H9 (cell line): ENCODE measurements at regions not wholly inside any gene's neighbourhood (a gene's known extent, or its start where the extent isn't known, plus 50 kb on each side); places are given as distances from the start of the nearest gene placed in this dataset.

ENCODE experiments used
- DNase-seq: peaks from one replicate; pipeline ENCODE4 v3.0.0-alpha.2; 2017
- H2AFZ ChIP-seq: one replicate; pipeline ENCODE4 v1.6.1; 2013; ENCODE audit warnings: mild to moderate bottlenecking, low read length, control low read depth, moderate library complexity
- H2AK5ac ChIP-seq: 2 replicates; pipeline ENCODE4 v1.6.1; 2013; ENCODE audit warnings: low read length, control low read depth, mixed read lengths; ENCODE audit not compliant: insufficient read length
- H2BK120ac ChIP-seq: one replicate; pipeline ENCODE4 v1.6.1; 2013; ENCODE audit warnings: low read depth, mild to moderate bottlenecking, low read length, control low read depth, inconsistent platforms; ENCODE audit not compliant: poor library complexity, severe bottlenecking
- H2BK12ac ChIP-seq: 2 replicates; pipeline ENCODE4 v1.6.1; 2013; ENCODE audit warnings: low read length, control low read depth, mixed read lengths, low read depth; ENCODE audit not compliant: insufficient read length
- H2BK15ac ChIP-seq: 2 replicates; pipeline ENCODE4 v1.6.1; 2013; ENCODE audit warnings: low read depth, low read length, control low read depth
- H2BK20ac ChIP-seq: one replicate; pipeline ENCODE4 v1.6.1; 2013; ENCODE audit warnings: low read depth, mild to moderate bottlenecking, low read length, control low read depth, inconsistent platforms; ENCODE audit not compliant: poor library complexity, severe bottlenecking
- H2BK5ac ChIP-seq: 2 replicates; pipeline ENCODE4 v1.6.1; 2013; ENCODE audit warnings: low read length, control low read depth, mixed read lengths; ENCODE audit not compliant: insufficient read length
- H3K14ac ChIP-seq: 2 replicates; pipeline ENCODE4 v1.6.1; 2013; ENCODE audit warnings: low read length, control low read depth; ENCODE audit not compliant: insufficient read depth
- H3K18ac ChIP-seq: 2 replicates; pipeline ENCODE4 v1.6.1; 2013; ENCODE audit warnings: low read depth, mild to moderate bottlenecking, mixed read lengths, low read length, control low read depth; ENCODE audit not compliant: insufficient read length
- H3K23ac ChIP-seq: 2 replicates; pipeline ENCODE4 v1.6.1; 2013; ENCODE audit warnings: low read length, control low read depth, mixed read lengths, low read depth; ENCODE audit not compliant: insufficient read length
- H3K23me2 ChIP-seq: 2 replicates; pipeline ENCODE4 v1.6.1; 2013; ENCODE audit warnings: low read depth, mild to moderate bottlenecking, mixed read lengths, low read length, control low read depth; ENCODE audit not compliant: insufficient read length, poor library complexity, severe bottlenecking
- H3K27ac ChIP-seq: 2 replicates; pipeline ENCODE4 v1.5.1; 2013; ENCODE audit warnings: low read length, control low read depth, mixed read lengths, low read depth; ENCODE audit not compliant: insufficient read length
- H3K27me3 ChIP-seq: 2 replicates; pipeline ENCODE4 v1.6.1; 2013; ENCODE audit warnings: low read length, control low read depth, inconsistent platforms; ENCODE audit not compliant: insufficient read depth
- H3K4ac ChIP-seq: 2 replicates; pipeline ENCODE4 v1.6.1; 2013; ENCODE audit warnings: low read depth, mild to moderate bottlenecking, control low read depth, inconsistent platforms, low read length, moderate library complexity
- H3K4me1 ChIP-seq: 2 replicates; pipeline ENCODE4 v1.6.1; 2013; ENCODE audit warnings: low read length, control low read depth, inconsistent platforms; ENCODE audit not compliant: insufficient read depth
- H3K4me2 ChIP-seq: 2 replicates; pipeline ENCODE4 v1.6.1; 2013; ENCODE audit warnings: low read length, control low read depth, mixed read lengths; ENCODE audit not compliant: insufficient read length, insufficient read depth
- H3K56ac ChIP-seq: 2 replicates; pipeline ENCODE4 v1.6.1; 2013; ENCODE audit warnings: low read depth, mild to moderate bottlenecking, mixed read lengths, low read length, control low read depth; ENCODE audit not compliant: insufficient read length
- H3K79me1 ChIP-seq: 2 replicates; pipeline ENCODE4 v1.6.1; 2013; ENCODE audit warnings: low read depth, mild to moderate bottlenecking, moderate library complexity, low read length, control low read depth, inconsistent platforms; ENCODE audit not compliant: insufficient read depth, poor library complexity, severe bottlenecking
- H3K79me2 ChIP-seq: 2 replicates; pipeline ENCODE4 v1.6.1; 2013; ENCODE audit warnings: low read length, control low read depth, inconsistent platforms; ENCODE audit not compliant: insufficient read depth
- H3K9ac ChIP-seq: 2 replicates; pipeline ENCODE4 v1.6.1; 2013; ENCODE audit warnings: low read length, control low read depth, mixed read lengths; ENCODE audit not compliant: insufficient read length; ENCODE audit errors: extremely low read depth
- H3K9me3 ChIP-seq: one replicate; pipeline ENCODE4 v1.6.1; 2013; ENCODE audit warnings: low read depth, low read length, inconsistent platforms; ENCODE audit not compliant: control insufficient read depth
- H3T11ph ChIP-seq: one replicate; pipeline ENCODE4 v1.6.1; 2013; ENCODE audit warnings: mild to moderate bottlenecking, low read length, control low read depth, inconsistent platforms
- H4K20me1 ChIP-seq: one replicate; pipeline ENCODE4 v1.6.1; 2013; ENCODE audit not compliant: control insufficient read depth, insufficient read length, insufficient read depth
- H4K5ac ChIP-seq: 2 replicates; pipeline ENCODE4 v1.6.1; 2013; ENCODE audit warnings: low read depth, mild to moderate bottlenecking, mixed read lengths, low read length, control low read depth; ENCODE audit not compliant: insufficient read length
- H4K8ac ChIP-seq: replicated peaks from 2 replicates; pipeline ENCODE4 v1.6.1; 2013; ENCODE audit warnings: low read length, control low read depth, mixed read lengths, low read depth; ENCODE audit not compliant: insufficient read length
- H4K91ac ChIP-seq: 2 replicates; pipeline ENCODE4 v1.6.1; 2013; ENCODE audit warnings: low read depth, mild to moderate bottlenecking, moderate library complexity, mixed read lengths, low read length, control low read depth; ENCODE audit not compliant: insufficient read length
- H3K27ac Mint-ChIP-seq, 3 experiments: 2 replicates in 2 of 3; 3 replicates in 1 of 3; pipeline ENCODE4 v1.8.0; 2020 to 2021; ENCODE audit warnings: mixed read lengths in 3 of 3, mild to moderate bottlenecking in 1 of 3, moderate library complexity in 1 of 3
- H3K27me3 Mint-ChIP-seq: 2 replicates; pipeline ENCODE4 v1.8.0; 2021; ENCODE audit warnings: low read depth, mild to moderate bottlenecking, moderate library complexity, mixed read lengths
- H3K36me3 Mint-ChIP-seq, 3 experiments: 2 replicates in 2 of 3; 3 replicates in 1 of 3; pipeline ENCODE4 v1.8.0; 2020 to 2021; ENCODE audit warnings: low read depth in 3 of 3, mixed read lengths in 3 of 3; ENCODE audit not compliant: insufficient read depth in 1 of 3
- H3K4me1 Mint-ChIP-seq, 2 experiments: 2 replicates each; pipeline ENCODE4 v1.8.0; 2020; ENCODE audit warnings: mixed read lengths in 2 of 2
- H3K4me3 Mint-ChIP-seq, 2 experiments: 2 replicates in 1 of 2; 3 replicates in 1 of 2; pipeline ENCODE4 v1.8.0; 2020 to 2021; ENCODE audit warnings: mild to moderate bottlenecking in 2 of 2, mixed read lengths in 2 of 2, moderate library complexity in 1 of 2
- H3K9me3 Mint-ChIP-seq, 2 experiments: 2 replicates in 1 of 2; 3 replicates in 1 of 2; pipeline ENCODE4 v1.8.0; 2020; ENCODE audit warnings: mild to moderate bottlenecking in 2 of 2, mixed read lengths in 2 of 2, moderate library complexity in 1 of 2
- WGBS: extraction: QIAGEN DNeasy Blood & Tissue Kit; methylation state at CpG from one replicate; pipeline ENCODE4 v1.1.7; 2013; ENCODE audit warnings: missing lambda C conversion rate, low lambda C conversion rate, mixed read lengths; ENCODE audit not compliant: insufficient read length; ENCODE audit errors: extremely low coverage; 5-methylcytosine and 5-hydroxymethylcytosine counted together
- TF ChIP-seq, protein P1 (sequence below): fragments of 200-600 bp; sonication (generic); conservative IDR thresholded peaks from 3 replicates; pipeline ENCODE4 v1.8.0; 2021; ENCODE audit warnings: antibody characterized with exemption, mild to moderate bottlenecking

DNA sequence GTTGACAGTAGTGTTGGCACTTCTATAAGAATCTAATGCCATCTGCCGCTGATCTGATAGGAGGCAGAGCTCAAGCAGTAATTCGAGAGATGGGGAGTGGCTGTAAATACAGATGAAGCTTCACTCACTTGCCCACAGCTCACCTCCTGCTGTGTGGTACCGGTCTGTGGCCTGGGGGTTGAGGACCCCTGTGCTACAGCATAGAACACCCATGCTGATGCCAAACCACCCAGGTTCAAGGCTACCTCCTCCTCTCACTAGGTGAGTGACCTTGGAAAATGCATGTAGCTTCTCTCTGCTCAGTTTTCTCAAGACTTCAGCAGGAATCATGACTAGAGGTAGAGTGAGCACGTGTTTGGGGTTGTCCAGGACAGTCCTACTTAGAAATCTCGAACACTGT lies 263.4 kb downstream of the SH3BP4 start:
- no peak overlapping the region for H3K27ac Mint-ChIP-seq
- Histone ChIP-seq H3K4me2 (no peak overlapping the region), H2BK12ac (no peak overlapping the region), H4K8ac (no peak overlapping the region), H3K23ac (no peak overlapping the region), H2BK120ac (no peak overlapping the region), H2BK20ac (no peak overlapping the region), H2BK5ac (no peak overlapping the region), H3K27ac (no peak overlapping the region), H3K23me2 (no peaks in the 10 kb centered on the region), H3K79me2 (no peaks in the 10 kb centered on the region), H3K14ac (no peak overlapping the region), H4K20me1 (no peaks in the 10 kb centered on the region), H4K91ac (no peak overlapping the region), H3K56ac (no peak overlapping the region), H3K9ac (no peak overlapping the region), H4K5ac (no peak overlapping the region), H2BK15ac (no peak overlapping the region), H3K9me3 (no peaks in the 10 kb centered on the region), H3K4me1 (no peaks in the 10 kb centered on the region), H3K18ac (no peak overlapping the region), H2AK5ac (no peak overlapping the region), H3K79me1 (no peaks in the 10 kb centered on the region), H2AFZ (no peak overlapping the region), H3K4ac (no peak overlapping the region), H3K27me3 (no peaks in the 10 kb centered on the region), H3T11ph (no peak overlapping the region)
- H3K27me3 Mint-ChIP-seq = peaks cover 17% of the 10 kb centered on the region
- H3K36me3 Mint-ChIP-seq = no peaks in the 10 kb centered on the region; a peak in 1 of 7 replicates
- WGBS = no CpG with 5 or more reads among the region's 5 CpGs
- peaks cover 33 to 35% of the 10 kb centered on the region in 2 experiments for H3K4me1 Mint-ChIP-seq
- DNase-seq = no peak
- no peak overlapping the region for H3K4me3 Mint-ChIP-seq
- TF ChIP-seq, protein P1, sequence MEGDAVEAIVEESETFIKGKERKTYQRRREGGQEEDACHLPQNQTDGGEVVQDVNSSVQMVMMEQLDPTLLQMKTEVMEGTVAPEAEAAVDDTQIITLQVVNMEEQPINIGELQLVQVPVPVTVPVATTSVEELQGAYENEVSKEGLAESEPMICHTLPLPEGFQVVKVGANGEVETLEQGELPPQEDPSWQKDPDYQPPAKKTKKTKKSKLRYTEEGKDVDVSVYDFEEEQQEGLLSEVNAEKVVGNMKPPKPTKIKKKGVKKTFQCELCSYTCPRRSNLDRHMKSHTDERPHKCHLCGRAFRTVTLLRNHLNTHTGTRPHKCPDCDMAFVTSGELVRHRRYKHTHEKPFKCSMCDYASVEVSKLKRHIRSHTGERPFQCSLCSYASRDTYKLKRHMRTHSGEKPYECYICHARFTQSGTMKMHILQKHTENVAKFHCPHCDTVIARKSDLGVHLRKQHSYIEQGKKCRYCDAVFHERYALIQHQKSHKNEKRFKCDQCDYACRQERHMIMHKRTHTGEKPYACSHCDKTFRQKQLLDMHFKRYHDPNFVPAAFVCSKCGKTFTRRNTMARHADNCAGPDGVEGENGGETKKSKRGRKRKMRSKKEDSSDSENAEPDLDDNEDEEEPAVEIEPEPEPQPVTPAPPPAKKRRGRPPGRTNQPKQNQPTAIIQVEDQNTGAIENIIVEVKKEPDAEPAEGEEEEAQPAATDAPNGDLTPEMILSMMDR = no peak
- H3K9me3 Mint-ChIP-seq = peaks cover 0 to 3% of the 10 kb centered on the region in 2 experiments; a peak in 3 of 5 replicates
